Activated T-helper 1 cell treated with anti-CD3 and anti-CD28 coated beads, Interleukin-12 subunit alpha, Interleukin-12 subunit beta, Interleukin-2, Interleukin-4 antibody, amounts not matched to agents 30 ng/mL and 10 ng/mL and 1 ng/mL, durations not matched to agents 14 hours and 24 hours and 36 hours (primary cell): ENCODE measurements at regions not wholly inside any gene's neighbourhood (a gene's known extent, or its start where the extent isn't known, plus 50 kb on each side); places are given as distances from the start of the nearest gene placed in this dataset.

Experiments used
- DNase-seq: peaks from one replicate; pipeline ENCODE4 v3.0.0; 2021; ENCODE audit warnings: low spot score
- H3K27ac Mint-ChIP-seq: one replicate; pipeline ENCODE4 v1.8.0; 2021; ENCODE audit warnings: mild to moderate bottlenecking, mixed read lengths
- H3K27me3 Mint-ChIP-seq: one replicate; pipeline ENCODE4 v1.8.0; 2022; ENCODE audit warnings: mild to moderate bottlenecking, moderate library complexity, mixed read lengths; ENCODE audit not compliant: insufficient read depth
- H3K36me3 Mint-ChIP-seq: one replicate; pipeline ENCODE4 v1.8.0; 2021; ENCODE audit warnings: low read depth, mixed read lengths
- H3K4me1 Mint-ChIP-seq: one replicate; pipeline ENCODE4 v1.8.0; 2021; ENCODE audit warnings: low read depth, mixed read lengths
- H3K4me3 Mint-ChIP-seq: one replicate; pipeline ENCODE4 v1.8.0; 2021; ENCODE audit warnings: mild to moderate bottlenecking, moderate library complexity, mixed read lengths
- H3K9me3 Mint-ChIP-seq: one replicate; pipeline ENCODE4 v1.8.0; 2021; ENCODE audit warnings: mixed read lengths
- intact Hi-C: fragments of 100-400 bp; cut with micrococcal nuclease; formaldehyde crosslinking; loops from one replicate; pipeline ENCODE4 v1.15.1; 2024

DNA sequence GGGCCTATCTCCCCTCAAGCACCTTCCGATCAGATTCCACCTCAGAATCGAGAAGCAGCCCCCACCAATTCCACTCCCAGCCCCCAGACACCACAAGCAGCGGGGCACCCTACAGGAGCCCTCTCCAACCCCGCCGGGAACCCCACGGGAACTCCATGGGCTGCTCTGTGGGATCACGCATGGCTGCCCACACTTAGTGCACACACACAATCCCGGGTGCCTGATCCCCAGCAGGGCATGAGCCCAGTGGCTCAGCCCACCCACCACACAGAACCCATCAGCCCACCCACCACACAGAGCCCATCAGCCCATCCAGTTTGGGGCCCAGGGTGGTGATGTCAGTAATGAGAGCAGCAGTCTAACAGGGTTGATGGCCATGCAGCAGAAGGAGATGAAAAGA lies 141.6 kb upstream of the LINGO1 start:
- H3K4me1 Mint-ChIP-seq = no peaks in the 10 kb centered on the region
- no peaks in the 10 kb centered on the region for H3K9me3 Mint-ChIP-seq
- no peak overlapping the region for H3K4me3 Mint-ChIP-seq
- H3K27ac Mint-ChIP-seq = no peak overlapping the region
- peaks cover 1% of the 10 kb centered on the region for H3K27me3 Mint-ChIP-seq
- intact Hi-C loops = no loop called here
- DNase-seq = no peak
- H3K36me3 Mint-ChIP-seq = no peaks in the 10 kb centered on the region

DNA sequence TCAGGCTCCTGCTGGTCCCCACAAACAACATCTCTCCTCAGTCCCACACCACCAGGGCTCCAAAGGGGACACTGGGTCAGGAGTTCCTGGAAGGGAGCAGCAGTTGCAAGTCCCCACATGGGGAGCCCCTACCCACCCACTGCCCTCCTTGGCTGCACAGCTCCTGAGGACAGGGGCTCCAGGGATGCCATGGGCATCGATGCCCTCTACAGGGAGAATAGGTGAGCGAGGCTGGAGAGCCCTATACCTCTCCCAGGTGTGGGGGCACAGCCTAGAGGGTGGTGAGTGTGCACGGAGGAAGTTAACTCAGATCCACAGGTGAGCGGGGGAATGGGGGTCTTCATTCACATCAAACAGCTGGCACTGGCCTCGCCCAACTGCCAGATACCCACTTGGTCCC lies 141.2 kb upstream of the LINGO1 start:
- intact Hi-C loops = no loop called here

DNA sequence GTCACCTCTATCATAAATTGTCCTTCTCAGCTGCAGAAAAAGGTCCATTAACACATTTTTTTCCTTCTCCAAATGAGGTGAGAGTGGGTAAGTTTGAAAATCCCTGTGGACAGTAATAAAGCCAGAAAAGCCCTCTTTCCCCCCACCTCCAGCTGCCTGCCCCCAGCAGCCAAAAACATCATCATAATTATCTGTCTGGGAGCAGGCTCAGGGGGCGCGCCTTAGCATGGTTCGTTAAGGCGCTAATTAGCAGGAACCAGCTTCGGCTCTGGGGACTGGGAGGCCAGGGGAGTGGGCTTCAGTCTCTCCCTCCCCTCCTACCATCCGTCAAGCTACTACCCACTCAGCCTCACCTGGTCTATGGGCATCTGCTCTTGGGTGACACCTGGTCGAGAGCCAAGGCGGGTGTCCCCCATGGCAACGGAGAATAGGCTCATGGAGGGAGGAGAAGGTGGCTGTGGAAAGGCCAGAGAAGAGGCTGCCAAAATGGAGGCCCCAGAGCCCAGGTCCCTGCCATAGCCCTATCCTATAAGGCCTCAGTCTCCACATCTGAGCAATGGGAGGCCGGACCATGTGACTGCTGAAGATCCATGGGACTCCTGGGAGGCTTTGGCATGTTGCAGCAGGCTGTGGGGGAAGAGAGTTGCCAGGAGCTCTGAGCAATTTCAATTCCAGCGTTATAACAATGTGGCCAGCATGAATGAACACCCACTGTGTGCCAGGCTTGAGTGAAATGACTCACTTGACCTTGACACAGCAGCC lies 140.1 kb upstream of the LINGO1 start:
- no peak for DNase-seq
- H3K4me1 Mint-ChIP-seq = no peaks in the 10 kb centered on the region
- no peak overlapping the region for H3K4me3 Mint-ChIP-seq
- no peaks in the 10 kb centered on the region for H3K9me3 Mint-ChIP-seq
- H3K36me3 Mint-ChIP-seq = no peaks in the 10 kb centered on the region
- H3K27ac Mint-ChIP-seq = no peak overlapping the region
- H3K27me3 Mint-ChIP-seq = peaks cover 4% of the 10 kb centered on the region
- intact Hi-C loops = no loop called here

More for the DNA sequence above, 141.2 kb upstream of the LINGO1 start:
- no peak overlapping the region for H3K4me3 Mint-ChIP-seq
- H3K4me1 Mint-ChIP-seq = no peaks in the 10 kb centered on the region
- DNase-seq = no peak
- no peaks in the 10 kb centered on the region for H3K9me3 Mint-ChIP-seq
- no peak overlapping the region for H3K27ac Mint-ChIP-seq
- no peaks in the 10 kb centered on the region for H3K36me3 Mint-ChIP-seq
- peaks cover 1% of the 10 kb centered on the region for H3K27me3 Mint-ChIP-seq

DNA sequence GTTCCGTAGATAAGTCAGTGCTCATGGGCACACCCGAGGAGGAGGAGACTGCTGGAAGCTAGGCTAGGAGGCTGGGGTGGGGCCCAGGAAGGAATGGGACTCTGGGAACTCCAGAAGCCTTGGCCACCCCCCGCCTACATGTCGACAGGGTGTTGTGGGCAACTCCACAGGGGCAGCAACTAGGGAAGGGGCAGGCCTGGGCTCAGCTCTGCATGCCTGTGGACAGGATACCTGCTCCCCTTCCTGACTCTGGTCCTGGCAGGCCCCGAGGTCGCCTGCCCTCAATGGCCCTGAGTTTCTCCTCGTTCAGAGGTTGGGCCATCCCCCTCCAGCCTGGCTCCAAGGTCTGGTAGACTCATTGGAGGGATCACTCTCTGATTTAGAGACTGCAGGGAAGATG lies 138.9 kb upstream of the LINGO1 start:
- intact Hi-C loops = no loop called here
- Mint-ChIP-seq H3K4me3 (no peak overlapping the region), H3K4me1 (no peaks in the 10 kb centered on the region), H3K27ac (no peak overlapping the region), H3K9me3 (no peaks in the 10 kb centered on the region), H3K36me3 (no peaks in the 10 kb centered on the region), H3K27me3 (peaks cover 12% of the 10 kb centered on the region)
- no peak for DNase-seq

DNA sequence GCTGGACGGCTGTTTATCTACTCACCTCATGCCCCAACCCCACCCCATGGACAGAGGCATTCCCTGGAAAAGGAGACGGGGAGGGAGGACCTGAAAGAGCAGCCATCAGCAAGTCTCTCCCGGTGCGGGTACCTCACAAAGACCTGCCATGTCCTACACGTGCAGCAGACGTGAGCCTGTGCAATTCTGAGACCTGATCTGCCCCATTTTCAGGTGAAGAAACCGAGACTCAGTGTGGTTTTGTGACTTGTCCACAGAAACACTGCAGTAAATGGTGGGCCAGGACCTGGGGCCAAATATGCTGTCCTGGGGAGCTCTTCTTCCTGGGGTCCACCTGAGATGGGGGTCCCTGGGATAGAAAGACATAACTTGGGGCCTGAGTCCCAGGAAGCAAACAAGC lies 137.0 kb upstream of the LINGO1 start:
- no peak overlapping the region for H3K27ac Mint-ChIP-seq
- no peaks in the 10 kb centered on the region for H3K4me1 Mint-ChIP-seq
- no peaks in the 10 kb centered on the region for H3K9me3 Mint-ChIP-seq
- intact Hi-C loops = no loop called here
- H3K27me3 Mint-ChIP-seq = peaks cover 16% of the 10 kb centered on the region
- H3K36me3 Mint-ChIP-seq = no peaks in the 10 kb centered on the region
- H3K4me3 Mint-ChIP-seq = no peak overlapping the region
- DNase-seq = no peak

DNA sequence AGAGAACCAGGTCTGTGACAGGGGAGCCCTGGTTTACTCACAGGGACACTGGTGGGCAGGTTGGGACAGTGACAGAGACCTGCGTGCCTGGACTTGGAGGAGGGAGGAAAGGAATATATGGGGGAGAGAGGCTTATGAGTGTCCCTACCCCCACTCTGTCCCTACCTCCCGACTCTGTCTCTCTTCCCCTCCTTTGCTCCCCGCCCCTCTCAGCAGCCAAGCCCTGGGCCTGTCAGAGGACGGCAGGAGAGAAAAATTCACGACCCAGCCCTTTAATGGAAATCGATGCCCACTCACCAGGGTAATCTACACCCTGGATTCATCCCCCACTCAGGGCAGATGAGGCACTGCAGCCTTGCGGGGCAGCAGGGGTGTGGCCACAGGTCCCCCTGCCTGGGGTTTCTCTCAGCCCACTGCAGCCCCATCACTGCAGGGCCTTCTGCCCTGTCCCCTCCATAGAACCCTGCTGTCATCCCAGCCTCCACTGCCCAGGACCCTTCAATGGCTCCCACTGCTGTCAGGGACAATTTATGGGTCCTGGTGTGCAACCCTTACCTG lies 135.9 kb upstream of the LINGO1 start:
- H3K9me3 Mint-ChIP-seq = no peaks in the 10 kb centered on the region
- intact Hi-C loops = no loop called here
- DNase-seq = no peak
- H3K27ac Mint-ChIP-seq = no peak overlapping the region
- no peaks in the 10 kb centered on the region for H3K4me1 Mint-ChIP-seq
- peaks cover 20% of the 10 kb centered on the region for H3K27me3 Mint-ChIP-seq
- no peaks in the 10 kb centered on the region for H3K36me3 Mint-ChIP-seq
- H3K4me3 Mint-ChIP-seq = no peak overlapping the region

DNA sequence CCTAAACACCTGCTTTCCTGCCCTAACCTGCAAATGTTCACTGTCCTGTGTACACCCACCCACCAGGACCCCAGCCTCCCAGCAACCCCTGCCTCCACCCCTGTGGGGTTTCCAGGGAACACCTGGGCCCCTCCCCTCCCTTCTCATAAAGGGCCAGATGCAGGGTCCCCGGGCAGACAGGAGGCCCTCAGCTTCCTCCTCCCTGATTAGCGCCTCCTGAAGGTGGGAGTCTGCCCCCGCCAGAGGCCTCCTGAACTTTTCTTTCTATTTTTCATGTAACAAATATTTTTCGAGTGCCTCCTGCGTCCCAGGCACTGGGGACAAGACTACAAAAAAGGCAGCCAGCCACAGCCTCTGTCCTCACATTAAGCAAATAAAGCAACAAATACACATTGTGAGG lies 135.4 kb upstream of the LINGO1 start:
- intact Hi-C loops = no loop called here
- no peak for DNase-seq
- peaks cover 20% of the 10 kb centered on the region for H3K27me3 Mint-ChIP-seq
- no peak overlapping the region for H3K4me3 Mint-ChIP-seq
- H3K27ac Mint-ChIP-seq = no peak overlapping the region
- H3K36me3 Mint-ChIP-seq = no peaks in the 10 kb centered on the region
- H3K4me1 Mint-ChIP-seq = no peaks in the 10 kb centered on the region
- no peaks in the 10 kb centered on the region for H3K9me3 Mint-ChIP-seq

DNA sequence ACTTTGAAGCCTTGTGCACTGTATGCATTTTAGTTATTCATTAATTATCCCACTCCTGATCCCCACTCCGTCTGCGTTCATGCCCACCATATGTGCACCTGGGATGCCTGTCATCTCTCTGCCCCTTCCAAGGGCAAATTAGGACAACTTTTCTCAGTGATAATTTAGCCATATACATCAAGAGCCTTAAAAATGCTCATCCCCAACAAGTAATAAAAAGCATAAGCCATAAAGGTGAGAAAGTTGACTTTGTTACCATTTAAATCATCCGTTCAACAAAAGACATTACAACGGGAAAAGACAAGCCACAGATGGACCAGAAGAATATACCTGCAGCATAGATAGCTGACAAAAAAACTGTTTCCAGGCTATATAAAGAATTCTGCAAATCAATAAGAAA lies 131.4 kb upstream of the LINGO1 start:
- intact Hi-C loops = no loop called here
- Mint-ChIP-seq H3K36me3 (no peaks in the 10 kb centered on the region), H3K27ac (no peak overlapping the region), H3K4me1 (no peaks in the 10 kb centered on the region), H3K9me3 (no peaks in the 10 kb centered on the region), H3K4me3 (no peak overlapping the region), H3K27me3 (peaks cover 20% of the 10 kb centered on the region)
- no peak for DNase-seq

DNA sequence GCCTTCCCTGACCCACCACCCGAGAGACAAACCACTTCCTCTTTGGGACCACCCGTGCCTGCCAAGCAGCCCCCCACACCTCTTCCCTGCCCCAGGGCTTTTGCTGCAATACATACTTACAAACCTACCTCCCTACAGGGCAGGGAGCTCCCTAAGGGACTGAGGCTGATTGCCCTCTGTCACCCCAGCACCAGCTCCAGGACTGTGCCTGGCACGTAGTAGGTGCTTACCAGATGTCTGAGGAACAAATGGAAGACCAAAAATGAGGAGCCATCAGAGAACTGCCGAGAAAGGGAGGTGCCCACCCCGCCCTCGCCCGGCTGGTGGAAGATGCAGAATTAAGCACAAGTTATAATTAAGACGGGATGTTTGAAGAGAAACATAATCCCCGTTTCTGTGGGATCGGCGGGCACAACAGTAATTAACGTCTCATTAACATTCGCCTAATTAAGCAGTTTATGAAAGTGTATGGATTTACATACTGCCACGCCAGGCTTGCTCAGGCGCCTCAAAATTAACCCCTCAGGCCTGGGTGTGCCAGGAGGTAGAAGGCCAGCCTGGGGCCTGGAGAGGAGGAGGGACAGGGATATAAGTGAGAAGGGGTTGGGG lies 130.1 kb upstream of the LINGO1 start:
- no peaks in the 10 kb centered on the region for H3K4me1 Mint-ChIP-seq
- H3K27ac Mint-ChIP-seq = no peak overlapping the region
- no peaks in the 10 kb centered on the region for H3K9me3 Mint-ChIP-seq
- no peak overlapping the region for H3K4me3 Mint-ChIP-seq
- no peaks in the 10 kb centered on the region for H3K36me3 Mint-ChIP-seq
- H3K27me3 Mint-ChIP-seq = peaks cover 18% of the 10 kb centered on the region
- intact Hi-C loops = no loop called here
- no peak for DNase-seq

DNA sequence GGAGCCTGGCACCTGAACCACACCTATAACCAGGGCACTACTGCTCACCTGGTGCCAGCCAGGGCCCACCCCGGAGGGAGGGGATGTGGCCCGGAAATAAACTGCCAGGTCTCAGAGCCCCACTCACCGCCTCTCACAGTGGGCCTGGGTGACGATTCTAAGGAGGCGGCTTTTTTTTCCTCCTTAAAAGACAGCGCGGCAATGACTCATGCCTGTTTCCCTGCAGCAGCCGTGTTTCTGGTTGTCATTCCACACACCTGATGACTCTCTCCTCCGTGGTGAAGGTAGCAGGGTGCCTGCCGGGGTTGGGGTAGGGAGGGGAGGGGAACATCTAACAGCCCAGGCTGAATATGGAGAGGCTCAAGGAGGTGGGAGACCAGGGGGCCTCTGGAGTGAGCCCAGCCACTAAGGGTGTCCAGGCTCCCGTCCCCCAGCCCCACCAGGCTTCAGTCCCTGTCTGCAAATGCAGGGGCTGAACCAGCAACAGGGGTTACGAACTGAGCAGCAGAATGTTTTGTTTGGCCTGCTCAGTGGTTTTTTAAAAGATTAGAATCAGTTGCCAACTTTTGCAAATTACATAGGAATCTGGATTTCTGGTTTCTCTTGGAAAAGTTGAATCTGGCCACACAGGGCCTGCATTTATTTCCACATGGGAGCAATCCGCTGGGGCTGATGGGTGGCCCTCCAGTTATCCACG lies 127.3 kb upstream of the LINGO1 start:
- Mint-ChIP-seq H3K27ac (no peak overlapping the region), H3K36me3 (no peaks in the 10 kb centered on the region), H3K4me3 (no peak overlapping the region), H3K9me3 (no peaks in the 10 kb centered on the region), H3K27me3 (peaks cover 4% of the 10 kb centered on the region), H3K4me1 (no peaks in the 10 kb centered on the region)
- no peak for DNase-seq
- intact Hi-C loops = no loop called here

DNA sequence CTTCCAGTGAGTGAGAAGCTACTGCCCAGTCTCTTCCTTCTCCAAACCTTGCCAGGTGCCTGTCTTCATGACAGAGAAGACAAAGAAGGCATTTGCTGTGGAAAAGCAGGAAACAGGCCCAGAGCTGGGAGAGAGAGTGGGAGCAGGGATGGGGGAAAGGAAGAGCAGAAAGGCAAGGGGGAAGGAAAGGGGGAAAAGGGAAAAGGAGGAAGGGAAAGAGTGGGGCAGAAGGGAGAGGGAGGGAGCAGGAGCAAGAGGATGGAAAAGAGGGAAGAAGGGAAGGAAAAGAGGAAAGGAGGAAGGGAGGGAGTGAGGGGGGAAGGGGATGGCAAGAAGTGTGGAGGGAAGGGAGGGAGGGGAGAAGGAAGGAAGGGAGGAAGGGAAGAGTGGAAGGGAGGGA lies 121.2 kb upstream of the LINGO1 start:
- Mint-ChIP-seq H3K4me3 (no peak overlapping the region), H3K4me1 (no peaks in the 10 kb centered on the region), H3K27ac (no peak overlapping the region), H3K27me3 (peaks cover 2% of the 10 kb centered on the region), H3K36me3 (no peaks in the 10 kb centered on the region), H3K9me3 (no peaks in the 10 kb centered on the region)
- intact Hi-C loops = no loop called here
- DNase-seq = no peak

DNA sequence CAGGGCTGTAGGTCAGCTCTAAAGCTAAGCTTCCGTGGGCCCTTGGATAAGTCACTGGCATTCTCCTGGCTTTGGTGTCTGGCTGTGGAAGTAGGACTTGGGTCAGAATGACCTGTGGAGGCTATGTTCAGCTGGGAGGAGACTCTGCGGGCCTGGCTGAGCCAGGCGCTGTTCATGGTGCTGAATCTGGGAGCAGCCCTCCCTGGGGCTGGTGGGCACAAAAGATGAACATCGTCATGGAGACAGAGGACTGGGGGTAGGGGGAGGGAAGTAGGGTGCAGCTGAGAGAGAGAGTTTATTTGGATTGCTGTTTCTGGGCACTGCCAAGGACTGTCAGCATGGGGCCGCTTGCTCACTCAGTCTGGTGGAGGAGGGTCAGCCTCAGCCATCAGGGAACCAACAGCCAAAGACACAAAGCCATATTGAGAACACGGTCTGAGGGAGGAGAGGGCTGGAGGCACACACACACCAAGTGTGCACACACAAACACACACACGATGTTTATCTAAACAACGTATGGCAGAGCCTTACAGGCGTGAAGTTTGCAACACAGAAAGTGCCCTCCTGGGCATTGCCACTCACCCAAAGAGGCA lies 120.7 kb upstream of the LINGO1 start:
- Mint-ChIP-seq H3K36me3 (no peaks in the 10 kb centered on the region), H3K9me3 (no peaks in the 10 kb centered on the region), H3K27me3 (peaks cover 2% of the 10 kb centered on the region), H3K4me1 (no peaks in the 10 kb centered on the region), H3K4me3 (no peak overlapping the region), H3K27ac (no peak overlapping the region)
- intact Hi-C loops = no loop called here
- DNase-seq = no peak

DNA sequence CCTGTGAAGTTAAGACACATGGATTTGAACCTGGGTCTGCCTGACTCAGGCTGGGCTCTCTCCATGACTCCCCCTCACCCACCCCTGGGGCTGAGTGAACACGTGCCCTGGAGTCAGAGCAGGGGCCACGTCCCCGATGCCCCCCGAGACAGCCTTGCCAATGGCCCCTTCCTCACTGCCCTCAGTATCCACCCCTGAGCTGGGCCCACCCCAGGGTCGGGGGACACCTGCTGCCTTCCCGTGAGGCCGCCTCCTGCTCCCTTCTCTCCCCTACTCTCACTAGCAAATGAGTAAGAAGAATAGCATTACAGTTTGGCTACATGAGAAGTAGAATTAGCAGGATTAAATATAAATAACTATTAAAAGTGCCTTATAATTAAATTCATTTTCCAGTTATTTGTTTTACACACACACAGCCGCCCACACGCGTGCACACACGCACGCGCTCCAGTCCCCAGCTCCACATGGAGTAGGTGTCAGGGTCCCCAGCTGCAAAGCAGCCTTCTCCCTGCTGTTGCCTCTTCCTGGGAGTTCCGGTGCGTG lies 117.4 kb upstream of the LINGO1 start:
- H3K27ac Mint-ChIP-seq = no peak overlapping the region
- no peak overlapping the region for H3K4me3 Mint-ChIP-seq
- intact Hi-C loops = no loop called here
- no peaks in the 10 kb centered on the region for H3K9me3 Mint-ChIP-seq
- peaks cover 5% of the 10 kb centered on the region for H3K27me3 Mint-ChIP-seq
- H3K36me3 Mint-ChIP-seq = no peaks in the 10 kb centered on the region
- H3K4me1 Mint-ChIP-seq = no peaks in the 10 kb centered on the region
- no peak for DNase-seq
